ENCODE measurements at regions not wholly inside any gene's neighbourhood (a gene's known extent, or its start where the extent isn't known, plus 50 kb on each side); places are given as distances from the start of the nearest gene placed in this dataset.

- Histone ChIP-seq H3K36me3 (replicated peaks; ENCODE audit: insufficient read depth, low read depth) (no peaks in the 10 kb centered on the region), H3K4me3 (no peak overlapping the region), H3K9me3 (ENCODE audit: low read depth) (no peaks in the 10 kb centered on the region), H3K4me2 (peak overlapping the region; percentile 56), H3K27ac (peak overlapping the region; percentile 82), H4K20me1 (ENCODE audit: insufficient read depth, poor library complexity, severe bottlenecking) (no peaks in the 10 kb centered on the region), H3K79me2 (no peaks in the 10 kb centered on the region), H3K4me1 (ENCODE audit: insufficient read depth) (peaks cover 8% of the 10 kb centered on the region), H3K9me2 (replicated peaks; ENCODE audit: insufficient read depth) (no peaks in the 10 kb centered on the region), H2AFZ (no peak overlapping the region), H3K27me3 (no peaks in the 10 kb centered on the region)
- no peak for TF ChIP-seq CTCF (IDR thresholded peaks at IDR 0.05; ENCODE audit: poor library complexity)
- no peak for TF ChIP-seq EZH2phosphoT487 (IDR thresholded peaks at IDR 0.05; ENCODE audit: low read depth, severe bottlenecking, unreplicated experiment)
- TF ChIP-seq EZH2 (IDR thresholded peaks at IDR 0.05; ENCODE audit: borderline replicate concordance) = no peak
- DNase-seq (ENCODE audit: low spot score) = peak; percentile 61
- WGBS (ENCODE audit: low lambda C conversion rate, missing lambda C conversion rate) = 82% methylated on average over 10 of the region's 10 CpGs
Observed at GRCh38 chr2:221716426-221717303, 144.6 kb upstream of the EPHA4 start.

GRCh38 chr2:221715523-221716247, 143.6 kb upstream of the EPHA4 start:
- H2AFZ ChIP-seq = no peak overlapping the region
- H3K4me3 ChIP-seq = no peak overlapping the region
- no peaks in the 10 kb centered on the region for H4K20me1 ChIP-seq (ENCODE audit: insufficient read depth, poor library complexity, severe bottlenecking)
- peak overlapping the region; percentile 56 for H3K4me2 ChIP-seq
- H3K9me2 ChIP-seq (replicated peaks; ENCODE audit: insufficient read depth) = no peaks in the 10 kb centered on the region
- H3K27ac ChIP-seq = peak overlapping the region; percentile 82
- peaks cover 8% of the 10 kb centered on the region for H3K4me1 ChIP-seq (ENCODE audit: insufficient read depth)
- no peaks in the 10 kb centered on the region for H3K36me3 ChIP-seq (replicated peaks; ENCODE audit: insufficient read depth, low read depth)
- no peak for TF ChIP-seq EZH2 (IDR thresholded peaks at IDR 0.05; ENCODE audit: borderline replicate concordance)
- no peak for TF ChIP-seq EZH2phosphoT487 (IDR thresholded peaks at IDR 0.05; ENCODE audit: low read depth, severe bottlenecking, unreplicated experiment)
- TF ChIP-seq CTCF (IDR thresholded peaks at IDR 0.05; ENCODE audit: poor library complexity) = no peak
- H3K79me2 ChIP-seq = no peaks in the 10 kb centered on the region
- 62% methylated on average over 6 of the region's 6 CpGs for WGBS (ENCODE audit: low lambda C conversion rate, missing lambda C conversion rate)
- no peaks in the 10 kb centered on the region for H3K27me3 ChIP-seq
- DNase-seq (ENCODE audit: low spot score) = peak; percentile 19
- H3K9me3 ChIP-seq (ENCODE audit: low read depth) = no peaks in the 10 kb centered on the region

DNA sequence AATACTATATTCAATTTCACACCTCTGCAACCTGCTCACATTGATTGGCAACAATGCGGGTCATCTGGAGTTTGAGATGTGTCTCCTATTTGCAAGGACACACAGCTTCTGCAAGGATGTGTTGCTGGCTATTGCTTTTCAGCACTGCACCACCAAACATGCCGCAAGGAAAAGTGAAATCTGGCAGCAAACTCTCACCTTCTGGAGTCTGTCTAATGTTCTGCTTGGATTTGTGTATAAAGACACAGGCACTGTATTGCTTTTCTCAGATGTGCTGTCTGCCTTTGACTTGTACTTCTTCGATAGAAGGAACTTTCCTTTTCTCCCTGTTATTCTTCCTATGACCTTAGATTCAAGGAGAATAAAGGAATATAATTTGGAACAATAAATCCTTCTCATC, 138.6 kb upstream of the EPHA4 start:
- 88% methylated on average over 3 of the region's 3 CpGs for WGBS (ENCODE audit: low lambda C conversion rate, missing lambda C conversion rate)
- H3K36me3 ChIP-seq (replicated peaks; ENCODE audit: insufficient read depth, low read depth) = no peaks in the 10 kb centered on the region
- H3K4me1 ChIP-seq (ENCODE audit: insufficient read depth) = no peaks in the 10 kb centered on the region
- no peak overlapping the region for H3K27ac ChIP-seq
- H2AFZ ChIP-seq = no peak overlapping the region
- H3K9me2 ChIP-seq (replicated peaks; ENCODE audit: insufficient read depth) = no peaks in the 10 kb centered on the region
- no peaks in the 10 kb centered on the region for H3K79me2 ChIP-seq
- no peak for TF ChIP-seq EZH2phosphoT487 (IDR thresholded peaks at IDR 0.05; ENCODE audit: low read depth, severe bottlenecking, unreplicated experiment)
- TF ChIP-seq EZH2 (IDR thresholded peaks at IDR 0.05; ENCODE audit: borderline replicate concordance) = no peak
- no peak for TF ChIP-seq CTCF (IDR thresholded peaks at IDR 0.05; ENCODE audit: poor library complexity)
- H3K27me3 ChIP-seq = no peaks in the 10 kb centered on the region
- no peaks in the 10 kb centered on the region for H4K20me1 ChIP-seq (ENCODE audit: insufficient read depth, poor library complexity, severe bottlenecking)
- H3K4me2 ChIP-seq = no peak overlapping the region
- no peak for DNase-seq (ENCODE audit: low spot score)
- H3K4me3 ChIP-seq = no peak overlapping the region
- no peaks in the 10 kb centered on the region for H3K9me3 ChIP-seq (ENCODE audit: low read depth)
